ENCODE measurements at regions not wholly inside any gene's neighbourhood (a gene's known extent, or its start where the extent isn't known, plus 50 kb on each side); places are given as distances from the start of the nearest gene placed in this dataset.

DNA sequence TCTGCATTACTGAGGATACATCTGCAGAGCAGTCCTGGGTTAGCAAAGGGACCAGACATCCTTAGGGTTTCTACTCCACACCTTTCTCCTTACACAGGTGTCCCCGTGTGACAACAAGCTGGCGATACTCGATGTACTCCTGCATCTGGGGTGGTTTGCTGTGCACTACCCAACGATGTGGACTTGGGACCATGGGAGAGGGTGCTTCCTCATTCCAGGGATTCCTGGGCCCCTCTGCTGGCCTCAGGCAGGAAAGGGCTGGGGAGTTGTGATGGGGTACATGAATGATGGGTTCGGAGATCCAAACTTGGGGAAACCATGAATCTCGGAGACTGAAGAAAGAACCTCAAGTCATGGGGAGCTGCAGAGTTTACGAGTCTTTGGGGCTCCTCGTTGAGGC is 179.6 kb upstream of the GALNT17 start:
- no peak overlapping the region for H4K5ac ChIP-seq (ENCODE audit: insufficient read length, low read depth, low read length)
- H2AFZ ChIP-seq (ENCODE audit: low read length): no peak overlapping the region
- H2BK20ac ChIP-seq (ENCODE audit: low read length): peak overlapping the region; percentile 57
- no peaks in the 10 kb centered on the region for H3K79me2 ChIP-seq (ENCODE audit: control insufficient read depth in 1 of 2, insufficient read depth in 2 of 2, low read length in 2 of 2)
- H4K20me1 ChIP-seq (replicated peaks in 1 of 2; ENCODE audit: control insufficient read depth in 1 of 2, insufficient read depth in 2 of 2, low read length in 2 of 2): no peaks in the 10 kb centered on the region
- H2AK5ac ChIP-seq (ENCODE audit: low read depth, low read length): peak overlapping the region; percentile 69; the same call in 1 of the 2 replicates
- H3K79me1 ChIP-seq (ENCODE audit: low read depth, low read length): no peaks in the 10 kb centered on the region
- H2BK5ac ChIP-seq (ENCODE audit: low read depth, low read length): peak overlapping the region; percentile 50; the same call in 1 of the 2 replicates
- no peak overlapping the region for H3K56ac ChIP-seq (replicated peaks; ENCODE audit: insufficient read length, low read depth, low read length)
- H3K23me2 ChIP-seq (ENCODE audit: low read depth, low read length): no peaks in the 10 kb centered on the region
- no peak overlapping the region for H3K4ac ChIP-seq (replicated peaks; ENCODE audit: insufficient read length, low read depth, low read length)
- no peak overlapping the region for H3K23ac ChIP-seq (ENCODE audit: insufficient read length)
- no peaks in the 10 kb centered on the region for H3K36me3 ChIP-seq (ENCODE audit: control insufficient read depth in 2 of 4, insufficient read depth in 4 of 4, low read length in 3 of 4)
- no peaks in the 10 kb centered on the region for H3K27me3 ChIP-seq (replicated peaks in 1 of 4; ENCODE audit: control insufficient read depth in 3 of 4, extremely low read depth in 1 of 4, insufficient read depth in 3 of 4, low read length in 3 of 4)
- POLR2A ChIA-PET (ENCODE audit: partially characterized antibody): no interaction called here
- CTCF ChIA-PET (ENCODE audit: partially characterized antibody): interaction anchor here (0.7 to 1.2 kb wide), 3 partner anchors 16 to 123 kb away, joined by 3 to 4 read pairs (median 3); no protein-coding TSS in a partner anchor
- peak overlapping the region; percentile 51; the same call in 1 of the 2 replicates for H2BK12ac ChIP-seq (ENCODE audit: low read depth, low read length)
- no peak overlapping the region for H3K27ac ChIP-seq (ENCODE audit: low read depth, low read length)
- H3K18ac ChIP-seq (ENCODE audit: extremely low read depth, low read length): 0 out of 2 replicates have a peak overlapping the region, but pooled peaks have one; percentile 53
- WGBS, 2 experiments (ENCODE audit: extremely low coverage in 1 of 2, insufficient coverage in 1 of 2, insufficient read length in 1 of 2, insufficient replicate concordance in 2 of 2, low coverage in 1 of 2, low lambda C conversion rate in 2 of 2, missing lambda C conversion rate in 1 of 2): 82% methylated on average over 8 of the region's 8 CpGs; no CpG with 5 or more reads in 1 of the 2 experiments
- no peak overlapping the region for H3K9ac ChIP-seq (replicated peaks in 1 of 4; ENCODE audit: extremely low read depth in 1 of 4, low read depth in 3 of 4, low read length in 3 of 4)
- peaks cover 0 to 6% (median 3%) of the 10 kb centered on the region in 4 experiments; a peak in 4 of 7 replicates for H3K4me1 ChIP-seq (replicated peaks in 1 of 4; ENCODE audit: control insufficient read depth in 3 of 4, insufficient read depth in 4 of 4, low read length in 3 of 4)
- DNase-seq (ENCODE audit: low read depth in 1 of 2, low spot score in 2 of 2): peak in 1 of 2 experiments; percentile 43
- 0 out of 2 replicates have a peak overlapping the region, but pooled peaks have one; percentile 40 for H2BK15ac ChIP-seq (ENCODE audit: low read length)
- TF ChIP-seq EP300 (IDR thresholded peaks at IDR 0.05; ENCODE audit: borderline replicate concordance in 1 of 2, low read depth in 2 of 2, low read length in 2 of 2) (no peak), TEAD4 (IDR thresholded peaks at IDR 0.05; ENCODE audit: low read depth, low read length) (peak; percentile 76; the same call in 1 of the 2 replicates), SUZ12 (IDR thresholded peaks at IDR 0.05; ENCODE audit: low read length) (no peak), YY1 (IDR thresholded peaks at IDR 0.05; ENCODE audit: low read depth, low read length) (no peak), NANOG (IDR thresholded peaks at IDR 0.05; ENCODE audit: insufficient read depth, low read depth, low read length, poor library complexity, severe bottlenecking) (no peak)
- TF ChIP-seq, protein P1, sequence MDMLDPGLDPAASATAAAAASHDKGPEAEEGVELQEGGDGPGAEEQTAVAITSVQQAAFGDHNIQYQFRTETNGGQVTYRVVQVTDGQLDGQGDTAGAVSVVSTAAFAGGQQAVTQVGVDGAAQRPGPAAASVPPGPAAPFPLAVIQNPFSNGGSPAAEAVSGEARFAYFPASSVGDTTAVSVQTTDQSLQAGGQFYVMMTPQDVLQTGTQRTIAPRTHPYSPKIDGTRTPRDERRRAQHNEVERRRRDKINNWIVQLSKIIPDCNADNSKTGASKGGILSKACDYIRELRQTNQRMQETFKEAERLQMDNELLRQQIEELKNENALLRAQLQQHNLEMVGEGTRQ (IDR thresholded peaks at IDR 0.05; ENCODE audit: low read length): no peak
- H4K91ac ChIP-seq (replicated peaks; ENCODE audit: insufficient read length, low read length): no peak overlapping the region
- 0 out of 4 replicates have a peak overlapping the region, but pooled peaks of 1 of the 2 experiments have one; percentile 5 for H3K4me2 ChIP-seq (ENCODE audit: insufficient read depth in 1 of 2, low read depth in 2 of 2, low read length in 2 of 2)
- no peak overlapping the region for H2BK120ac ChIP-seq (replicated peaks; ENCODE audit: low read depth, low read length)
- peaks cover 0 to 13% of the 10 kb centered on the region in 2 experiments; a peak in 2 of 4 replicates for H3K9me3 ChIP-seq (ENCODE audit: insufficient read depth in 2 of 2, low read depth in 1 of 2, low read length in 1 of 2)
- no peak overlapping the region for H4K8ac ChIP-seq (ENCODE audit: extremely low read depth, insufficient read depth, low read length)
- H3K4me3 ChIP-seq (ENCODE audit: extremely low read depth in 1 of 4, insufficient read depth in 2 of 4, low read depth in 3 of 4, low read length in 4 of 4): no peak overlapping the region
- FAIRE-seq: no peak
- no peak overlapping the region for H3K14ac ChIP-seq (ENCODE audit: insufficient read length)

All from H1 (cell line).